ENCODE measurements at regions not wholly inside any gene's neighbourhood (a gene's known extent, or its start where the extent isn't known, plus 50 kb on each side); places are given as distances from the start of the nearest gene placed in this dataset.

GRCh38 chr6:51322505-51322904, 503.8 kb downstream of the TFAP2B start:
- Mint-ChIP-seq H3K4me3 (ENCODE audit: unreplicated experiment) (no peak overlapping the region), H3K36me3 (ENCODE audit: low read depth) (no peaks in the 10 kb centered on the region), H3K4me1 (ENCODE audit: low read depth) (peaks cover 4% of the 10 kb centered on the region), H3K9me3 (ENCODE audit: low read depth) (no peaks in the 10 kb centered on the region), H3K27ac (ENCODE audit: unreplicated experiment) (no peak overlapping the region), H3K27me3 (ENCODE audit: low read depth) (no peaks in the 10 kb centered on the region)
- no peak for DNase-seq (ENCODE audit: low spot score)
- TF ChIP-seq CTCF (IDR thresholded peaks at IDR 0.05) = no peak

GRCh38 chr6:51323056-51323455, 504.4 kb downstream of the TFAP2B start:
- Mint-ChIP-seq H3K27me3 (ENCODE audit: low read depth) (no peaks in the 10 kb centered on the region), H3K4me3 (ENCODE audit: unreplicated experiment) (no peak overlapping the region), H3K27ac (ENCODE audit: unreplicated experiment) (no peak overlapping the region), H3K9me3 (ENCODE audit: low read depth) (no peaks in the 10 kb centered on the region), H3K4me1 (ENCODE audit: low read depth) (peaks cover 4% of the 10 kb centered on the region), H3K36me3 (ENCODE audit: low read depth) (no peaks in the 10 kb centered on the region)
- TF ChIP-seq CTCF (IDR thresholded peaks at IDR 0.05) = no peak
- no peak for DNase-seq (ENCODE audit: low spot score)

- no peak for TF ChIP-seq CTCF (IDR thresholded peaks at IDR 0.05)
- H3K27ac Mint-ChIP-seq (ENCODE audit: unreplicated experiment) = no peak overlapping the region
Measured at GRCh38 chr6:51330971-51331370, 512.3 kb downstream of the TFAP2B start.

GRCh38 chr6:51335543-51335942, 516.9 kb downstream of the TFAP2B start:
- Mint-ChIP-seq H3K36me3 (ENCODE audit: low read depth) (no peaks in the 10 kb centered on the region), H3K9me3 (ENCODE audit: low read depth) (no peaks in the 10 kb centered on the region), H3K4me1 (ENCODE audit: low read depth) (no peaks in the 10 kb centered on the region), H3K27me3 (ENCODE audit: low read depth) (no peaks in the 10 kb centered on the region), H3K4me3 (ENCODE audit: unreplicated experiment) (no peak overlapping the region), H3K27ac (ENCODE audit: unreplicated experiment) (no peak overlapping the region)
- no peak for DNase-seq (ENCODE audit: low spot score)
- TF ChIP-seq CTCF (IDR thresholded peaks at IDR 0.05) = no peak

More at GRCh38 chr6:51330971-51331370, 512.3 kb downstream of the TFAP2B start:
- no peaks in the 10 kb centered on the region for H3K27me3 Mint-ChIP-seq (ENCODE audit: low read depth)
- H3K36me3 Mint-ChIP-seq (ENCODE audit: low read depth) = no peaks in the 10 kb centered on the region
- no peak overlapping the region for H3K4me3 Mint-ChIP-seq (ENCODE audit: unreplicated experiment)
- no peaks in the 10 kb centered on the region for H3K4me1 Mint-ChIP-seq (ENCODE audit: low read depth)
- no peaks in the 10 kb centered on the region for H3K9me3 Mint-ChIP-seq (ENCODE audit: low read depth)
- DNase-seq (ENCODE audit: low spot score) = no peak

- Mint-ChIP-seq H3K36me3 (ENCODE audit: low read depth) (no peaks in the 10 kb centered on the region), H3K27ac (ENCODE audit: unreplicated experiment) (no peak overlapping the region), H3K9me3 (ENCODE audit: low read depth) (no peaks in the 10 kb centered on the region), H3K4me1 (ENCODE audit: low read depth) (no peaks in the 10 kb centered on the region), H3K27me3 (ENCODE audit: low read depth) (no peaks in the 10 kb centered on the region), H3K4me3 (ENCODE audit: unreplicated experiment) (no peak overlapping the region)
- TF ChIP-seq CTCF (IDR thresholded peaks at IDR 0.05) = no peak
- no peak for DNase-seq (ENCODE audit: low spot score)
Measured at GRCh38 chr6:51336185-51336584, 517.5 kb downstream of the TFAP2B start.
